K562 (cell line): ENCODE measurements at regions not wholly inside any gene's neighbourhood (a gene's known extent, or its start where the extent isn't known, plus 50 kb on each side); places are given as distances from the start of the nearest gene placed in this dataset.

Experiments used
- ADNP ChIP-seq: fragments of 200-800 bp; sonication (Bioruptor generic); IDR thresholded peaks from 2 replicates; pipeline ENCODE4 v1.6.1; 2016; ENCODE audit warnings: missing genetic modification characterization, missing compliant biosample characterization
- EZH2 ChIP-seq: IDR thresholded peaks from 2 replicates; pipeline ENCODE4 v1.6.1; 2012; ENCODE audit warnings: low read depth, mild to moderate bottlenecking, inconsistent platforms, low read length, borderline replicate concordance
- HNRNPH1 ChIP-seq: fragments of 200-400 bp; formaldehyde crosslinking; optimal IDR thresholded peaks from 2 replicates; pipeline ENCODE3; 2017; ENCODE audit warnings: low read depth, mild to moderate bottlenecking, low read length, moderate library complexity
- KLF16 ChIP-seq: IDR thresholded peaks from 2 replicates; pipeline ENCODE4 v1.6.1; 2016; ENCODE audit warnings: antibody characterized with exemption
- SIN3A ChIP-seq, 2 experiments: fragments of 150-350 bp in 1 of 2; IDR thresholded peaks; 2 replicates each; pipeline ENCODE4 v1.6.1; 2011 to 2016; ENCODE audit warnings: borderline replicate concordance in 2 of 2, low read depth in 2 of 2, low read length in 2 of 2, mild to moderate bottlenecking in 2 of 2, moderate library complexity in 2 of 2; ENCODE audit not compliant: control insufficient read depth in 1 of 2
- SMARCA5 ChIP-seq: fragments of 450-650 bp; IDR thresholded peaks from 2 replicates; pipeline ENCODE4 v1.6.1; 2016
- YBX1 ChIP-seq: fragments of 450-650 bp; IDR thresholded peaks from 2 replicates; pipeline ENCODE4 v1.7.1; 2016; ENCODE audit warnings: mild to moderate bottlenecking
- ZNF41 ChIP-seq: fragments of 250-450 bp; sonication (Bioruptor Pico); conservative IDR thresholded peaks from 2 replicates; pipeline ENCODE4 v1.4.0; 2020; ENCODE audit warnings: mild to moderate bottlenecking
- TF ChIP-seq, protein P1 (sequence below), 3 experiments: IDR thresholded peaks in 2 of 3; conservative IDR thresholded peaks in 1 of 3; 2 replicates each; pipeline ENCODE4 v1.5.1; 2011 to 2012; ENCODE audit warnings: low read length in 3 of 3, mild to moderate bottlenecking in 3 of 3, control low read depth in 2 of 3, improper control_type of control experiment in 1 of 3, inconsistent platforms in 1 of 3, low read depth in 1 of 3, mixed read lengths in 1 of 3, moderate library complexity in 1 of 3; ENCODE audit not compliant: insufficient read depth in 2 of 3
- TF ChIP-seq, protein P2 (sequence below): IDR thresholded peaks from 2 replicates; pipeline ENCODE4 v1.6.1; 2011; ENCODE audit not compliant: insufficient read length; ENCODE audit errors: extremely low read depth
- TF ChIP-seq, protein P3 (sequence below): fragments of 250-450 bp; sonication (Bioruptor Pico); IDR thresholded peaks from 2 replicates; pipeline ENCODE4 v1.5.0; 2020; ENCODE audit warnings: mild to moderate bottlenecking, borderline replicate concordance
- TF ChIP-seq, protein P4 (sequence below): sonication (generic); formaldehyde crosslinking; IDR thresholded peaks from 2 replicates; pipeline ENCODE4 v1.8.1; 2022; ENCODE audit warnings: missing genetic modification reagents

DNA sequence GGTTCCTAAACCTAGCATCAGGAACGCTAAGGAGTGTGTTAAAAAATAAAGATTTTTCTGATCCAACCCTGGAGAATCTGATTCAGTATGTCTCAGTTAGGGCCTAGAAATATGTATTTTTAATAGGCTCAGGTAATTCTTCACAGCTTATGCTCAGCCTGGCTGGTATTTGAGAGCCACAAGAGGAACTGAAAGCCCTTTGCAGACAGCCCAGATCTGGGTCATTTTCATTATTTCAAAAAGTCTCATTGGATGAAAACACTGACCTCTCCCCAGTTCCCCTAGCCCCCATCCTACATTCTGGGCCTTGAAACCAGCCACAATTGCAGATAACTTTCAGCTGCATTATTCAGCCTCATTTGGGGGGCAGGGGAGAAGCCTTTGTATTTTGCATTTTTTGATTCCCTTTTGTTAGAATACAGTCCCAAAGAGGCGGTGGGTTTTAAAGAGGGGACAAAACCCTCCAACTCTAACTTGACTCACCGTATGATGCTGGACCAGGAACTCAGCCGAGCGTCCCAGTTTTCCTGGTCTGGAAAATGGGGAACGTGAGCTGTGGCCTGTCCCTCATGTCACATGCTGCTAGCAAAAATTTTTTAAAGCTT is 66.0 kb upstream of the LARGE1 start:
- TF ChIP-seq, protein P1, sequence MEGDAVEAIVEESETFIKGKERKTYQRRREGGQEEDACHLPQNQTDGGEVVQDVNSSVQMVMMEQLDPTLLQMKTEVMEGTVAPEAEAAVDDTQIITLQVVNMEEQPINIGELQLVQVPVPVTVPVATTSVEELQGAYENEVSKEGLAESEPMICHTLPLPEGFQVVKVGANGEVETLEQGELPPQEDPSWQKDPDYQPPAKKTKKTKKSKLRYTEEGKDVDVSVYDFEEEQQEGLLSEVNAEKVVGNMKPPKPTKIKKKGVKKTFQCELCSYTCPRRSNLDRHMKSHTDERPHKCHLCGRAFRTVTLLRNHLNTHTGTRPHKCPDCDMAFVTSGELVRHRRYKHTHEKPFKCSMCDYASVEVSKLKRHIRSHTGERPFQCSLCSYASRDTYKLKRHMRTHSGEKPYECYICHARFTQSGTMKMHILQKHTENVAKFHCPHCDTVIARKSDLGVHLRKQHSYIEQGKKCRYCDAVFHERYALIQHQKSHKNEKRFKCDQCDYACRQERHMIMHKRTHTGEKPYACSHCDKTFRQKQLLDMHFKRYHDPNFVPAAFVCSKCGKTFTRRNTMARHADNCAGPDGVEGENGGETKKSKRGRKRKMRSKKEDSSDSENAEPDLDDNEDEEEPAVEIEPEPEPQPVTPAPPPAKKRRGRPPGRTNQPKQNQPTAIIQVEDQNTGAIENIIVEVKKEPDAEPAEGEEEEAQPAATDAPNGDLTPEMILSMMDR (IDR thresholded peaks at IDR 0.05 in 2 of 3, conservative IDR thresholded peaks at IDR 0.05 in 1 of 3; ENCODE audit: insufficient read depth in 2 of 3, low read depth in 1 of 3, low read length in 3 of 3) = no peak
- TF ChIP-seq SMARCA5 = no peak
- TF ChIP-seq ZNF41 (CRISPR knock-in tag) = no peak
- TF ChIP-seq YBX1 = no peak
- TF ChIP-seq, protein P2, sequence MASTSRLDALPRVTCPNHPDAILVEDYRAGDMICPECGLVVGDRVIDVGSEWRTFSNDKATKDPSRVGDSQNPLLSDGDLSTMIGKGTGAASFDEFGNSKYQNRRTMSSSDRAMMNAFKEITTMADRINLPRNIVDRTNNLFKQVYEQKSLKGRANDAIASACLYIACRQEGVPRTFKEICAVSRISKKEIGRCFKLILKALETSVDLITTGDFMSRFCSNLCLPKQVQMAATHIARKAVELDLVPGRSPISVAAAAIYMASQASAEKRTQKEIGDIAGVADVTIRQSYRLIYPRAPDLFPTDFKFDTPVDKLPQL = no peak
- TF ChIP-seq ADNP (tag) = no peak
- TF ChIP-seq, protein P3, sequence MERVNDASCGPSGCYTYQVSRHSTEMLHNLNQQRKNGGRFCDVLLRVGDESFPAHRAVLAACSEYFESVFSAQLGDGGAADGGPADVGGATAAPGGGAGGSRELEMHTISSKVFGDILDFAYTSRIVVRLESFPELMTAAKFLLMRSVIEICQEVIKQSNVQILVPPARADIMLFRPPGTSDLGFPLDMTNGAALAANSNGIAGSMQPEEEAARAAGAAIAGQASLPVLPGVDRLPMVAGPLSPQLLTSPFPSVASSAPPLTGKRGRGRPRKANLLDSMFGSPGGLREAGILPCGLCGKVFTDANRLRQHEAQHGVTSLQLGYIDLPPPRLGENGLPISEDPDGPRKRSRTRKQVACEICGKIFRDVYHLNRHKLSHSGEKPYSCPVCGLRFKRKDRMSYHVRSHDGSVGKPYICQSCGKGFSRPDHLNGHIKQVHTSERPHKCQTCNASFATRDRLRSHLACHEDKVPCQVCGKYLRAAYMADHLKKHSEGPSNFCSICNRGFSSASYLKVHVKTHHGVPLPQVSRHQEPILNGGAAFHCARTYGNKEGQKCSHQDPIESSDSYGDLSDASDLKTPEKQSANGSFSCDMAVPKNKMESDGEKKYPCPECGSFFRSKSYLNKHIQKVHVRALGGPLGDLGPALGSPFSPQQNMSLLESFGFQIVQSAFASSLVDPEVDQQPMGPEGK (CRISPR knock-in tag) = no peak
- TF ChIP-seq KLF16 = no peak
- no peak for TF ChIP-seq EZH2
- TF ChIP-seq, protein P4, sequence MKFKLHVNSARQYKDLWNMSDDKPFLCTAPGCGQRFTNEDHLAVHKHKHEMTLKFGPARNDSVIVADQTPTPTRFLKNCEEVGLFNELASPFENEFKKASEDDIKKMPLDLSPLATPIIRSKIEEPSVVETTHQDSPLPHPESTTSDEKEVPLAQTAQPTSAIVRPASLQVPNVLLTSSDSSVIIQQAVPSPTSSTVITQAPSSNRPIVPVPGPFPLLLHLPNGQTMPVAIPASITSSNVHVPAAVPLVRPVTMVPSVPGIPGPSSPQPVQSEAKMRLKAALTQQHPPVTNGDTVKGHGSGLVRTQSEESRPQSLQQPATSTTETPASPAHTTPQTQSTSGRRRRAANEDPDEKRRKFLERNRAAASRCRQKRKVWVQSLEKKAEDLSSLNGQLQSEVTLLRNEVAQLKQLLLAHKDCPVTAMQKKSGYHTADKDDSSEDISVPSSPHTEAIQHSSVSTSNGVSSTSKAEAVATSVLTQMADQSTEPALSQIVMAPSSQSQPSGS (CRISPR knock-in tag) = no peak
- TF ChIP-seq HNRNPH1 = no peak
- TF ChIP-seq SIN3A (IDR thresholded peaks at IDR 0.05; ENCODE audit: borderline replicate concordance in 2 of 2, control insufficient read depth in 1 of 2, low read depth in 2 of 2, low read length in 2 of 2) = no peak
